ENCODE measurements at regions not wholly inside any gene's neighbourhood (a gene's known extent, or its start where the extent isn't known, plus 50 kb on each side); places are given as distances from the start of the nearest gene placed in this dataset.

DNA sequence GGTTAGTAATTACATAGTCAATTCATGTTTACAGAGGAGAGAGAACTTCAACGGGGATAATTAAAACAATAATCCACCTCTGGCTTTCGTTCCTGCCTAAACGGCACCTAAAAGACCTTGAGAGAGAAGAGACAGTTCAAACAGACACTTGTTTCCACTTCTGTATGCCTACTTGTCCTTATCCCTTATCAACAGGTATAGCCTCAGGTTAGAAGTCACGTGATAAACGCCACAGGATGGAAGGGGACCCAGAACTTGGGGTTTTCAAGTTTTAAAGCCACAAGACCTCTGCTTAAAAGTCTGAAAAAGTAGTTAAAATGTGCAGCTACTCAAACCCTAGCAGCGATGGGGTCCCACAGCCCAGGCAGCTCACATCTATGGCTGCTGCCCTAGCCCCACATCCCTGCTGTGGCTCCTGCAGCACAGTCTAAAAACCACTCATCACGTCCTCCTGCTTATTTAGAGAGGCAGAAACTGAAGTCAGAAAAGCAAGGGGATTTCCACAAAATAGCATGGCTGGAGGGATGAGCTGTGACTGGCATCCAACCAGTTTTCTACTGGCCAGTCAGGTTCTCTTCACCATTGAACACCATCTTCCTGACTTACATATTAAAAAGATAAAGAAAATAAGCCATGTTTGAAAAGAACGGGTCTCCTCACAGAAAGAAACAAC, 51.2 kb upstream of the SEC16B start:
- Histone ChIP-seq H3K9me3 (ENCODE audit: insufficient read depth, low read depth, low read length) (peaks cover 11% of the 10 kb centered on the region), H3K27me3 (ENCODE audit: insufficient read depth, low read length) (no peaks in the 10 kb centered on the region), H3K9ac (ENCODE audit: low read depth, low read length) (no peak overlapping the region), H3K36me3 (ENCODE audit: insufficient read depth, low read length) (no peaks in the 10 kb centered on the region), H3K27ac (ENCODE audit: low read depth, low read length) (no peak overlapping the region), H3K4me3 (ENCODE audit: low read length) (no peak overlapping the region), H3K4me1 (ENCODE audit: insufficient read depth, low read length) (no peaks in the 10 kb centered on the region)
- 84% methylated on average over 8 of the region's 8 CpGs for WGBS

- Histone ChIP-seq H3K9ac (ENCODE audit: low read depth, low read length) (no peak overlapping the region), H3K4me1 (ENCODE audit: insufficient read depth, low read length) (no peaks in the 10 kb centered on the region), H3K36me3 (ENCODE audit: insufficient read depth, low read length) (no peaks in the 10 kb centered on the region), H3K9me3 (ENCODE audit: insufficient read depth, low read depth, low read length) (peaks cover 11% of the 10 kb centered on the region), H3K27ac (ENCODE audit: low read depth, low read length) (no peak overlapping the region), H3K27me3 (ENCODE audit: insufficient read depth, low read length) (no peaks in the 10 kb centered on the region), H3K4me3 (ENCODE audit: low read length) (no peak overlapping the region)
- 93% methylated on average over 4 of the region's 4 CpGs for WGBS
Measured at GRCh38 chr1:178021950-178022349, 52.1 kb upstream of the SEC16B start.

DNA sequence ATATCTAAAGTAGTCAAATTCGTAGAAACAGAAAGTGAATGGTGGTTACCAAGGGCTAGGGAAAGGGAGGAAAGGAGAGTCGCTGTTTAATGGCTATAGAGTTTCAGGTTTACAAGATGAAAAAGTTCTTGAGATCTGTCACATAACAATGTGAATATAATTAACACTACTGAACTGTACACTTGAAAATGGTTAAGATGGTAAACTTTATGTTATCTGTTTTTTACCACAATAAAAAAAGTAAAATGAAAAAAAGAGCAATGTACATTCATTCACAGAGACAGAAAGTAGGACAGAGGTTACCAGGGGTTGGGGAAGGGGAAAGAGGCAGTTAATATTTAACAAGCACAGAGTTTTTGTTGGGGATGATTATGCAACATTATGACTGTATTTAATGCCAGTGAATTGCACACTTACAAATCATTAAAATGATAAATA, 53.3 kb upstream of the SEC16B start:
- WGBS, result 92% methylated on average over 2 of the region's 2 CpGs
- 0 out of 2 replicates have a peak, but pooled peaks cover under 1% of the 10 kb centered on the region for H3K9me3 ChIP-seq (ENCODE audit: insufficient read depth, low read depth, low read length)
- no peaks in the 10 kb centered on the region for H3K4me1 ChIP-seq (ENCODE audit: insufficient read depth, low read length)

GRCh38 chr1:178024504-178024903, 54.6 kb upstream of the SEC16B start:
- no peak overlapping the region for H3K27ac ChIP-seq (ENCODE audit: low read depth, low read length)
- H3K36me3 ChIP-seq (ENCODE audit: insufficient read depth, low read length), result no peaks in the 10 kb centered on the region
- H3K4me1 ChIP-seq (ENCODE audit: insufficient read depth, low read length), result no peaks in the 10 kb centered on the region
- 96% methylated on average over 3 of the region's 3 CpGs for WGBS
- H3K9me3 ChIP-seq (ENCODE audit: insufficient read depth, low read depth, low read length), result no peaks in the 10 kb centered on the region
- H3K9ac ChIP-seq (ENCODE audit: low read depth, low read length), result no peak overlapping the region
- H3K27me3 ChIP-seq (ENCODE audit: insufficient read depth, low read length), result no peaks in the 10 kb centered on the region
- H3K4me3 ChIP-seq (ENCODE audit: low read length), result no peak overlapping the region

More for the DNA sequence above, 53.3 kb upstream of the SEC16B start:
- no peaks in the 10 kb centered on the region for H3K36me3 ChIP-seq (ENCODE audit: insufficient read depth, low read length)
- no peak overlapping the region for H3K9ac ChIP-seq (ENCODE audit: low read depth, low read length)
- H3K27ac ChIP-seq (ENCODE audit: low read depth, low read length), result no peak overlapping the region
- no peaks in the 10 kb centered on the region for H3K27me3 ChIP-seq (ENCODE audit: insufficient read depth, low read length)
- H3K4me3 ChIP-seq (ENCODE audit: low read length), result no peak overlapping the region

- no peaks in the 10 kb centered on the region for H3K9me3 ChIP-seq (ENCODE audit: insufficient read depth, low read depth, low read length)
- no peaks in the 10 kb centered on the region for H3K27me3 ChIP-seq (ENCODE audit: insufficient read depth, low read length)
- H3K27ac ChIP-seq (ENCODE audit: low read depth, low read length), result no peak overlapping the region
- 91% methylated on average over 9 of the region's 9 CpGs for WGBS
- no peak overlapping the region for H3K4me3 ChIP-seq (ENCODE audit: low read length)
- H3K9ac ChIP-seq (ENCODE audit: low read depth, low read length), result no peak overlapping the region
- no peaks in the 10 kb centered on the region for H3K4me1 ChIP-seq (ENCODE audit: insufficient read depth, low read length)
- H3K36me3 ChIP-seq (ENCODE audit: insufficient read depth, low read length), result no peaks in the 10 kb centered on the region
Measured at GRCh38 chr1:178025613-178026356, 55.9 kb upstream of the SEC16B start.

GRCh38 chr1:178028841-178029481, 59.1 kb upstream of the SEC16B start:
- H3K27me3 ChIP-seq (ENCODE audit: insufficient read depth, low read length), result no peaks in the 10 kb centered on the region
- H3K4me1 ChIP-seq (ENCODE audit: insufficient read depth, low read length), result peaks cover 7% of the 10 kb centered on the region; the same call in 1 of the 2 replicates
- H3K4me3 ChIP-seq (ENCODE audit: low read length), result no peak overlapping the region
- H3K9ac ChIP-seq (ENCODE audit: low read depth, low read length), result no peak overlapping the region
- no peaks in the 10 kb centered on the region for H3K9me3 ChIP-seq (ENCODE audit: insufficient read depth, low read depth, low read length)
- no peaks in the 10 kb centered on the region for H3K36me3 ChIP-seq (ENCODE audit: insufficient read depth, low read length)
- H3K27ac ChIP-seq (ENCODE audit: low read depth, low read length), result no peak overlapping the region
- whole genome bisulfite sequencing, result 73% methylated on average over 7 of the region's 7 CpGs

DNA sequence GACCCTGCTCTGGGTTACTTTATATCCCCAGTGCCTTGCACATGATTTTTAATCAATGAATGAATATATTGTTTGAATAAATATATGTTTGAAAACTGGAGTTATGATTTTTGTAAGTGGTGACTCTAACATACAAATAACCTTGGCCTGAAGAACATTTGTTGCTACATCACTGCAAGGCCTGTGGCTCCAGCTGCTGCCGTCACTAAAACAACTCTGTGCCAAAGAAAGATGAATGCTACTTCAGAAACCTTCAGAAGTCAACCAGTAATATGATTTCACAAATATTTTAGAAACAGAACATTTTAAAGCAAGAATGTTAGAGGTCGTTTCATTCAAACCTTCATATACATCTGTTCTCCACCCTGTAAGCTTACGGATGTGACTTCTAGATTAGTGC, 60.6 kb upstream of the SEC16B start:
- Histone ChIP-seq H3K9me3 (ENCODE audit: insufficient read depth, low read depth, low read length) (no peaks in the 10 kb centered on the region), H3K4me1 (ENCODE audit: insufficient read depth, low read length) (peaks cover 7% of the 10 kb centered on the region; the same call in 1 of the 2 replicates), H3K9ac (ENCODE audit: low read depth, low read length) (no peak overlapping the region), H3K27ac (ENCODE audit: low read depth, low read length) (no peak overlapping the region), H3K4me3 (ENCODE audit: low read length) (no peak overlapping the region), H3K27me3 (ENCODE audit: insufficient read depth, low read length) (no peaks in the 10 kb centered on the region), H3K36me3 (ENCODE audit: insufficient read depth, low read length) (no peaks in the 10 kb centered on the region)
- 98% methylated on average over 3 of the region's 3 CpGs for WGBS

- no peaks in the 10 kb centered on the region for H3K36me3 ChIP-seq (ENCODE audit: insufficient read depth, low read length)
- no peaks in the 10 kb centered on the region for H3K27me3 ChIP-seq (ENCODE audit: insufficient read depth, low read length)
- no peak overlapping the region for H3K9ac ChIP-seq (ENCODE audit: low read depth, low read length)
- no peak overlapping the region for H3K27ac ChIP-seq (ENCODE audit: low read depth, low read length)
- H3K9me3 ChIP-seq (ENCODE audit: insufficient read depth, low read depth, low read length), result no peaks in the 10 kb centered on the region
- no peak overlapping the region for H3K4me3 ChIP-seq (ENCODE audit: low read length)
- peaks cover 7% of the 10 kb centered on the region; the same call in 1 of the 2 replicates for H3K4me1 ChIP-seq (ENCODE audit: insufficient read depth, low read length)
Measured at GRCh38 chr1:178031856-178032320, 62.0 kb upstream of the RASAL2 start.

DNA sequence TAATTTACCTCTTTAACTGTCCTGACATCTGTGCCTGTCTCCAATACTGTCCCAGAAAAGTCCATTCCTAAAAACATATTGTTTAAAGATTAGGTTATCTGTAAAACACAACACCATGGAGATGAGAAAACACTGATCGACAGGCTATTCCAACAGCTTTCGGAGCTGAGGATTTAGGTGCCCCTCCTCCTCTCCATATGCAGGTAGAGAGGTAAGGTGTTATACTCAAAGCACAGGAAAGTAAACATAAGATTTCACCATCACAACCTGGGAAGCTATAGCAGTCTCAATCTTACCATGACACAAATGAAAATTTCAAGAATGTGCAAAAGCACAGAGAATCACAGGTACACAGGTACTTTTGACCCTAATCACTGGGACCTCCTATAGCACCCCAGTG, 60.9 kb upstream of the RASAL2 start:
- H3K27ac ChIP-seq (ENCODE audit: low read depth, low read length), result no peak overlapping the region
- WGBS, result 100% methylated on average over 1 of the region's 2 CpGs

DNA sequence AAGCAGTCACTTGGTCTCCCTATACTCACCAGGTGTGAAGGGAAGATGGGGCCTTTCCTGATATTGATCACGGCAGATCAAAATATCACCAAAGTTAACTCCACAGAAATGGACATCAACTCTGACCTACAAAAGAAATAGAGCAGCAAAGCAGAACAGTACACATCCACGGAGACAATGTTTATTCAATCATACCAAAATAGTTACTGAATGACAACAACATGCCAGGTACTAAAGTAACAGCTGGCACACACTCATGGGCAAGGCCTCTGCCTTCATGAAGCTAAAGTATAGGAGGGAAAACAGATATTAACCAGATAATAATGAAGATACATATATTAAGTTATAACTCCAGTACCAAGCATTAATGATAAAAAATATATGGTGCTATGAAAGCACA, 59.2 kb upstream of the RASAL2 start:
- WGBS, result 96% methylated on average over 2 of the region's 2 CpGs

More for the DNA sequence above, 60.9 kb upstream of the RASAL2 start:
- H3K9ac ChIP-seq (ENCODE audit: low read depth, low read length), result no peak overlapping the region
- H3K9me3 ChIP-seq (ENCODE audit: insufficient read depth, low read depth, low read length), result no peaks in the 10 kb centered on the region
- no peaks in the 10 kb centered on the region for H3K27me3 ChIP-seq (ENCODE audit: insufficient read depth, low read length)
- H3K4me1 ChIP-seq (ENCODE audit: insufficient read depth, low read length), result peaks cover 7% of the 10 kb centered on the region; the same call in 1 of the 2 replicates
- H3K36me3 ChIP-seq (ENCODE audit: insufficient read depth, low read length), result no peaks in the 10 kb centered on the region
- H3K4me3 ChIP-seq (ENCODE audit: low read length), result no peak overlapping the region

DNA sequence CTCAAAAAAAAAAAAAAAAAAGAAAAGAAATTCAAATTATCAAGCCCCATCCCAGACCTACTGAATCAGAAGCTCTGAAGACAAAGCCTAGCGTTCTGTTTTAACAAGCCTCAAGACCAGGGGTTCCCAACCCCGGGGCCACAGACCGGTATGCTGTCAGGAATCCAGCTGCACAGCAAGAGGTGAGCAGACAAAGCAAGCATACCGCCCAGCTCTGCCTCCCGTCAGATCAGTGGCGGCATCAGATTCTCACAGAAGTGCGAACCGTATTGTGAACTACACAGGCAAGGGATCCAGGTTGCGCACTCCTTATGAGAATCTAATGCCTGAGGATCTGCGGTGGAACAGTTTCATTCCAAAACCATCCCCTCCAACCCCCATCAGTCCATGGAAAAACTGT, 57.8 kb upstream of the RASAL2 start:
- no peak overlapping the region for H3K27ac ChIP-seq (ENCODE audit: low read depth, low read length)
- H3K27me3 ChIP-seq (ENCODE audit: insufficient read depth, low read length), result no peaks in the 10 kb centered on the region
- no peaks in the 10 kb centered on the region for H3K9me3 ChIP-seq (ENCODE audit: insufficient read depth, low read depth, low read length)
- H3K9ac ChIP-seq (ENCODE audit: low read depth, low read length), result no peak overlapping the region
- peaks cover 7% of the 10 kb centered on the region; the same call in 1 of the 2 replicates for H3K4me1 ChIP-seq (ENCODE audit: insufficient read depth, low read length)
- H3K4me3 ChIP-seq (ENCODE audit: low read length), result no peak overlapping the region
- H3K36me3 ChIP-seq (ENCODE audit: insufficient read depth, low read length), result no peaks in the 10 kb centered on the region
- 90% methylated on average over 10 of the region's 10 CpGs for WGBS

More for the DNA sequence above, 59.2 kb upstream of the RASAL2 start:
- H3K9ac ChIP-seq (ENCODE audit: low read depth, low read length), result no peak overlapping the region
- H3K4me1 ChIP-seq (ENCODE audit: insufficient read depth, low read length), result peaks cover 7% of the 10 kb centered on the region; the same call in 1 of the 2 replicates
- no peak overlapping the region for H3K27ac ChIP-seq (ENCODE audit: low read depth, low read length)
- no peaks in the 10 kb centered on the region for H3K9me3 ChIP-seq (ENCODE audit: insufficient read depth, low read depth, low read length)
- no peaks in the 10 kb centered on the region for H3K27me3 ChIP-seq (ENCODE audit: insufficient read depth, low read length)
- no peaks in the 10 kb centered on the region for H3K36me3 ChIP-seq (ENCODE audit: insufficient read depth, low read length)
- no peak overlapping the region for H3K4me3 ChIP-seq (ENCODE audit: low read length)
